ENCODE measurements at regions not wholly inside any gene's neighbourhood (a gene's known extent, or its start where the extent isn't known, plus 50 kb on each side); places are given as distances from the start of the nearest gene placed in this dataset.

DNA sequence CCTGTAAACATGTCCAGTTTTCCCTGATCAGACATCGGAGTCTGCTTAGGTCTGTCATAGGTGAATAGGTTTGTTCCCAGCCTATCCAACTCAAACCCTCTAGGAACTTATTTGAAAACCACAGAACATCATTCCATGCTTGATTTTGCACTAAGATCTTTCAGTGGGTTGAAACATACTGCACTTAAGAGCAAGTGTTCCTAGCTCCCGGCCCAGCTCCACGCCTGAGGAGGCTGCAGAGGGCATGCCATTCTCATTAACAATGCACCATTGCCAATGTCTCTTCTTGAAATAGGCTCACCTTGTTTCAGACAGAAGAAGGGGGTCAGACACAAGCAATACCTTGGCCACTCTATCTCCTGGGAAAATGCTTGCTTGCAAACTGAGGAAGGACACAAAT, 78.0 kb upstream of the EGR2 start:
- no peak overlapping the region for H3K4me3 ChIP-seq (ENCODE audit: low read depth, low read length)
- ChIA-PET CTCF (interaction anchor here (0.6 to 1.2 kb wide), 4 partner anchors 9 to 78 kb away, joined by 3 read pairs; partner anchors contain the start of gene EGR2), POLR2A (no interaction called here)
- DNase-seq (ENCODE audit: low read depth) = no peak
- H3K36me3 ChIP-seq (ENCODE audit: control insufficient read depth, insufficient read depth, low read length) = no peaks in the 10 kb centered on the region
- no peak for TF ChIP-seq CTCF (IDR thresholded peaks at IDR 0.05; ENCODE audit: insufficient read depth, low read depth, low read length)
- H3K27me3 ChIP-seq (ENCODE audit: control insufficient read depth, insufficient read depth, low read length) = 0 out of 2 replicates have a peak, but pooled peaks cover 3% of the 10 kb centered on the region

DNA sequence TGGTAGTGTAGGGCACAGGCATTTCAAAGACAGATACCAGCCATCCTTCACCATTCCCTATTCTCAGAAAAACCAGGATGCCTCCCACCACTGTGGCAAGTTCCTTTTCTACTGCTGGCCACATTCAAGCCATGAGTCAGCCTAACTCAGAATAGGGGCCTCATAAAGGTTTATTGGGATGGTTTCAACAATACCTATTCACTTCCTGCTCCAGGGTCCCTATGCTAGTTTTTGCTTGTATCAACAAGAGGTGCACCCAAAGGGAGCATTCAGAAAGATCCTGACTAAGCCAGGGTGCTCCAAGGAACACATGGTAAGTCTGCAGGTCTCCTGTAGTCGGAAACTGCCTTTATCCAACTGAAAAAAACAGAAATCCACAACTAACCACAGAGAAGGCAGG, 76.9 kb upstream of the EGR2 start:
- POLR2A ChIA-PET = no interaction called here
- DNase-seq (ENCODE audit: low read depth) = no peak
- Histone ChIP-seq H3K27me3 (ENCODE audit: control insufficient read depth, insufficient read depth, low read length) (0 out of 2 replicates have a peak, but pooled peaks cover 3% of the 10 kb centered on the region), H3K4me3 (ENCODE audit: low read depth, low read length) (no peak overlapping the region), H3K36me3 (ENCODE audit: control insufficient read depth, insufficient read depth, low read length) (no peaks in the 10 kb centered on the region)
- CTCF ChIA-PET = no interaction called here
- no peak for TF ChIP-seq CTCF (IDR thresholded peaks at IDR 0.05; ENCODE audit: insufficient read depth, low read depth, low read length)

DNA sequence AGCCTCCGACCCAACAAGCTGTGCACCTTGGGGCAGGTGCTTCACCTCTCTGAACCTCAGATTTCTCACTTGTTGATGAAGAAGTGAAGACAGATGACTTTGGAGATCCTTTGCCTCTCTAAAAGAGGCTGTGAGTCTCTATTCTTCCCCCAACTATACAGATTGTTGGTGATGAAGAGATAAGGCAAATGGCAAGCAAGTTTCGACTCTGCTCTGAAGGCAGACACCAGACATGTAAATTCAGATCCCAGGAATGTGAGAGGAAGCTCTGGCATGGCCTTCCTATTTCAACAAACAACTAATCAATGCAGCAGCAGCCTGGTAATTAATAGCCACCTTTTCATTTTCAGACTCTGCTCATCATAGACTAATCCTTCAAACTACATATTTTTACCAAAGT, 74.2 kb upstream of the EGR2 start:
- 0 out of 2 replicates have a peak, but pooled peaks cover 3% of the 10 kb centered on the region for H3K27me3 ChIP-seq (ENCODE audit: control insufficient read depth, insufficient read depth, low read length)
- no peak for TF ChIP-seq CTCF (IDR thresholded peaks at IDR 0.05; ENCODE audit: insufficient read depth, low read depth, low read length)
- ChIA-PET CTCF (no interaction called here), POLR2A (no interaction called here)
- no peaks in the 10 kb centered on the region for H3K36me3 ChIP-seq (ENCODE audit: control insufficient read depth, insufficient read depth, low read length)
- DNase-seq (ENCODE audit: low read depth) = no peak
- H3K4me3 ChIP-seq (ENCODE audit: low read depth, low read length) = no peak overlapping the region

GRCh38 chr10:62887642-62888041, 71.5 kb upstream of the EGR2 start:
- Histone ChIP-seq H3K27me3 (ENCODE audit: control insufficient read depth, insufficient read depth, low read length) (0 out of 2 replicates have a peak, but pooled peaks cover 3% of the 10 kb centered on the region), H3K4me3 (ENCODE audit: low read depth, low read length) (no peak overlapping the region), H3K36me3 (ENCODE audit: control insufficient read depth, insufficient read depth, low read length) (no peaks in the 10 kb centered on the region)
- POLR2A ChIA-PET = no interaction called here
- DNase-seq (ENCODE audit: low read depth) = no peak
- no peak for TF ChIP-seq CTCF (IDR thresholded peaks at IDR 0.05; ENCODE audit: insufficient read depth, low read depth, low read length)
- CTCF ChIA-PET = no interaction called here

DNA sequence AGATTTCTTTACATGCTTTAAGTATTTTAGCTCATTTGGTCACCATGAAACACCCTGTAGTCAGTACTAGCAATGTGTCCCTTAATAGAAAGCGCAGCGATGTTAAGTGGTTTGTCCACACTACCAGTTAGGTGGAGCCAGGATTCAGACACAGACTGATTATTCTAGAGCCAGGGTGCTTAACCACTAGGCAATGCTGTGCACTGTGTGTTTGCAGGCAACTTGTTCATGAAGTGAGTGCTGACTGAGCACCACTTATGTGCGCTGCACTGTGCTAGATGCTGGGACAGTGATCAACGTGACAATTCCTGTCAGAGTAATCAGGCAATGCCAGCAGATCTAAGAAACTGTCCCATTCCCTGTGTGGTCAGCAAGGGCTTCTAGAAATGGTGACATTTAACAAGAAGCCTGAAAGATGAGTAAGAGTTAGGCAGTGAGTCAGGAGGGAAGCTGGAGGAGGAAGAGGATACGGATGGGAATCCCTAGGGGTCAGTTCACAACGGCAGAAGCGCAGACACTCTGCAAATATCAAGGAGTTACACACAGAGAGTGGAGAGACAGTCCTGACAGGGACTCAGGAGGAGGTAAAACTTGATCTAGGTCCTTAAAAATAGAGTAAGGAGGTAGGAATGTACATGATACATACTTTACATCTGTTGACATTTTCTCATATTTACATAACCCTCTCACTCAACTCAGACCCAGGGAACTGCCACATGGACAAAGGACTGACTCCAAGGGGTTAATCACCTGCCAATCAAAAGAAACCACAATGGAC, 69.7 kb upstream of the EGR2 start:
- no peak overlapping the region for H3K4me3 ChIP-seq (ENCODE audit: low read depth, low read length)

More for the DNA sequence above, 69.7 kb upstream of the EGR2 start:
- no peaks in the 10 kb centered on the region for H3K36me3 ChIP-seq (ENCODE audit: control insufficient read depth, insufficient read depth, low read length)
- TF ChIP-seq CTCF (IDR thresholded peaks at IDR 0.05; ENCODE audit: insufficient read depth, low read depth, low read length) = no peak
- CTCF ChIA-PET = interaction anchor here (0.6 to 1.3 kb wide), 3 partner anchors 8 to 196 kb away, joined by 3 read pairs; no protein-coding TSS in a partner anchor
- POLR2A ChIA-PET = no interaction called here
- H3K27me3 ChIP-seq (ENCODE audit: control insufficient read depth, insufficient read depth, low read length) = 0 out of 2 replicates have a peak, but pooled peaks cover 3% of the 10 kb centered on the region
- no peak for DNase-seq (ENCODE audit: low read depth)

Measured in BJ (cell line).